Psoas muscle (tissue), 7 donors: ENCODE measurements at regions not wholly inside any gene's neighbourhood (a gene's known extent, or its start where the extent isn't known, plus 50 kb on each side); places are given as distances from the start of the nearest gene placed in this dataset.

Source experiments
- ATAC-seq, 4 donors: fragments of 200-7000 bp; cut with Tn5 transposase; one replicate each; pipeline ENCODE4 v1.9.1; 2020; ENCODE audit warnings: moderate library complexity in 3 of 4, mild to moderate bottlenecking in 2 of 4
- DNase-seq, 2 donors: peaks; one replicate each; pipeline ENCODE4 v3.0.0-alpha.2; 2020
- H3K27ac ChIP-seq: fragments of 200-600 bp; one replicate; pipeline ENCODE4 v1.8.0; 2022
- H3K27me3 ChIP-seq, 3 donors: fragments of 200-600 bp in 1 of 3; one replicate each; pipeline versions ENCODE4 v1.6.1 to v1.8.0; 2013 to 2022; ENCODE audit warnings: low read length in 2 of 3, mild to moderate bottlenecking in 2 of 3, moderate library complexity in 1 of 3; ENCODE audit not compliant: insufficient read depth in 3 of 3
- H3K36me3 ChIP-seq, 2 donors: fragments of 200-600 bp in 1 of 2; one replicate each; pipeline versions ENCODE4 v1.6.1 to v1.8.0; 2013 to 2022; ENCODE audit warnings: low read depth in 1 of 2, mild to moderate bottlenecking in 1 of 2, moderate library complexity in 1 of 2; ENCODE audit not compliant: insufficient read depth in 1 of 2
- H3K4me1 ChIP-seq: fragments of 200-600 bp; one replicate; pipeline ENCODE4 v1.8.0; 2022
- H3K4me3 ChIP-seq: fragments of 200-600 bp; one replicate; pipeline ENCODE4 v1.8.0; 2022; ENCODE audit warnings: mild to moderate bottlenecking
- H3K9me3 ChIP-seq: fragments of 200-600 bp; one replicate; pipeline ENCODE4 v1.8.0; 2022
- WGBS, 3 donors: extraction: QIAGEN DNeasy Blood & Tissue Kit; methylation state at CpG; one replicate each; pipeline versions ENCODE4 v1.1.6 to v1.1.7; 2013; 5-methylcytosine and 5-hydroxymethylcytosine counted together
- intact Hi-C, 2 donors: fragments of 100-400 bp; cut with DNase I; formaldehyde crosslinking; loops; one replicate each; pipeline versions ENCODE4 v1.11.0 to v1.14.2; 2022
- TF ChIP-seq, protein P1 (sequence below): fragments of 200-600 bp; IDR thresholded peaks from one replicate; pipeline ENCODE4 v1.8.0; 2022; ENCODE audit warnings: antibody characterized with exemption
- donor health status: healthy with polysubstance abuse.
- donor health status: DM: no; HTN: no; CAD: no; lungs with moderate emphysema.
- donor health status: Bipolar disorder and iron deficiency.
- donor health status: healthy.
- donor health status: DM: yes; HTN: yes; CAD: no.
- donor health status: DM: no; HTN: no; CAD: no.
- donor health status: DM: yes; HTN: yes; CAD: no.

- intact Hi-C loops: no loop called here
- Histone ChIP-seq H3K4me1 (no peaks in the 10 kb centered on the region), H3K27ac (no peak overlapping the region), H3K36me3 (no peaks in the 10 kb centered on the region), H3K9me3 (peaks cover 12% of the 10 kb centered on the region), H3K4me3 (no peak overlapping the region), H3K27me3 (no peaks in the 10 kb centered on the region)
- 46 to 71% (median 67%) methylated on average over 1 of the region's 1 CpG for WGBS, 3 donors
- TF ChIP-seq, protein P1, sequence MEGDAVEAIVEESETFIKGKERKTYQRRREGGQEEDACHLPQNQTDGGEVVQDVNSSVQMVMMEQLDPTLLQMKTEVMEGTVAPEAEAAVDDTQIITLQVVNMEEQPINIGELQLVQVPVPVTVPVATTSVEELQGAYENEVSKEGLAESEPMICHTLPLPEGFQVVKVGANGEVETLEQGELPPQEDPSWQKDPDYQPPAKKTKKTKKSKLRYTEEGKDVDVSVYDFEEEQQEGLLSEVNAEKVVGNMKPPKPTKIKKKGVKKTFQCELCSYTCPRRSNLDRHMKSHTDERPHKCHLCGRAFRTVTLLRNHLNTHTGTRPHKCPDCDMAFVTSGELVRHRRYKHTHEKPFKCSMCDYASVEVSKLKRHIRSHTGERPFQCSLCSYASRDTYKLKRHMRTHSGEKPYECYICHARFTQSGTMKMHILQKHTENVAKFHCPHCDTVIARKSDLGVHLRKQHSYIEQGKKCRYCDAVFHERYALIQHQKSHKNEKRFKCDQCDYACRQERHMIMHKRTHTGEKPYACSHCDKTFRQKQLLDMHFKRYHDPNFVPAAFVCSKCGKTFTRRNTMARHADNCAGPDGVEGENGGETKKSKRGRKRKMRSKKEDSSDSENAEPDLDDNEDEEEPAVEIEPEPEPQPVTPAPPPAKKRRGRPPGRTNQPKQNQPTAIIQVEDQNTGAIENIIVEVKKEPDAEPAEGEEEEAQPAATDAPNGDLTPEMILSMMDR: no peak
- DNase-seq: no peak
- no peak for ATAC-seq
These were observed 77.4 kb upstream of the IGFBP3 start for GRCh38 chr7:45998506-45998905.

- Histone ChIP-seq H3K36me3 (no peaks in the 10 kb centered on the region), H3K27me3 (no peaks in the 10 kb centered on the region), H3K9me3 (peaks cover 12% of the 10 kb centered on the region), H3K27ac (no peak overlapping the region), H3K4me1 (no peaks in the 10 kb centered on the region), H3K4me3 (no peak overlapping the region)
- ATAC-seq: no peak
- DNase-seq: no peak
- intact Hi-C loops: no loop called here
- TF ChIP-seq, protein P1: no peak
These were observed 72.5 kb upstream of the IGFBP3 start for GRCh38 chr7:45993621-45994020.

DNA sequence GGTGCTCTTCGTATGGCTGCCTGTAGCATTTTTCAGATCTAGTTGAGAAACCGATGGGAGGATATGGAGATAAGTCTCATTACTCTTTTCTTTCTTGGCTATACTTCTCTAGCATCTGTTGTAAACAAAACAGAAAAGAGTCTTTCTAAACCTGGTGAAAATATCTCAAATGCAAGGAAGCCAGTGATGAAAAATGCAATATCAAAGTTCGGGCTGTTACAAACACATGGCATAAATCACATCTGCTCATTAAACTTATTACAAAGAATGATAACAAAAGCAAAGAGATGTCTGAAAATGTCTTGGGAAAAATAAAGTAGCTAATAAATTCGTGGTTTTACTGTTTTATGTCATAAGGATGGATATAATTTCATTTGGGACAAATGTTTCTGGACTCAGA lies 71.8 kb upstream of the IGFBP3 start:
- Histone ChIP-seq H3K4me3 (no peak overlapping the region), H3K27me3 (no peaks in the 10 kb centered on the region), H3K36me3 (no peaks in the 10 kb centered on the region), H3K4me1 (no peaks in the 10 kb centered on the region), H3K27ac (no peak overlapping the region), H3K9me3 (peaks cover 11% of the 10 kb centered on the region)
- WGBS, 3 donors: 58 to 64% (median 59%) methylated on average over 4 of the region's 4 CpGs
- DNase-seq: no peak
- TF ChIP-seq, protein P1: no peak
- intact Hi-C loops: no loop called here
- ATAC-seq: no peak

- Histone ChIP-seq H3K9me3 (no peaks in the 10 kb centered on the region), H3K4me3 (no peak overlapping the region), H3K27me3 (no peaks in the 10 kb centered on the region), H3K27ac (no peak overlapping the region), H3K36me3 (no peaks in the 10 kb centered on the region), H3K4me1 (no peaks in the 10 kb centered on the region)
- no peak for ATAC-seq
- no peak for DNase-seq
- intact Hi-C loops: no loop called here
- 69 to 88% (median 76%) methylated on average over 3 of the region's 3 CpGs for WGBS, 3 donors
- TF ChIP-seq, protein P1: no peak
These were observed 69.2 kb upstream of the IGFBP3 start for GRCh38 chr7:45990276-45990675.

DNA sequence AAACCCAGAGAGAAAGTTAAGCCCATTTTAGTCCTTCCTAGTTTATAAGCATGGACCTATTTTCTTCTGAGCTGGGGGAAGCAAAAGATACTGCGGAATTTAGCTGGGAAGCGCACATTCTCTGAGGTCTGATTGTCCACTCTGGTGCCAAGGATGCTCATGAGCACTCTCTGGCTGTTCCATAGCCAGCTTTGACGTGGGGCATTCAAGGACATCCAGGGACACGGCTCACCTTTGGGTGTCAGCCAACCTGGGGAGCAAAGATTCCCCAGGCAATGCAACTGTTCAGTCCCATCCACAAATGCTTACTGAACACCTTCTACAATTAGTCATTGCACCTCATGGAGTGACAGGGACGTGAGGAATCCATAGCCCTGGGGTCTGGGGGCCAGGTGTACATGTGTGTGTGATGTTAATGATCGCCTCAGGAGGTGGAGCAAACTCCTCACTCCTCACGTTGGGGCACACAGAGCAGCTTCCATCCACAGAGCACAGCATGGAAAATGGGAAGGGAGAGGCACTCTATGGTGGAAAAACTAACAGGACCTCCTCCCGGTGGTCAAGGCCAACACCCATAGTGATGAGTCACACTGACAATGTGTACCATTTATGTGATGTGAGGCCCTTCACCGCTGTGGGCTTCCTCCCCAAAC lies 67.5 kb upstream of the IGFBP3 start:
- no peak overlapping the region for H3K4me3 ChIP-seq
- 76 to 80% (median 76%) methylated on average over 9 of the region's 9 CpGs for WGBS, 3 donors
- H3K36me3 ChIP-seq: no peaks in the 10 kb centered on the region
- TF ChIP-seq, protein P1: no peak
- H3K27me3 ChIP-seq: no peaks in the 10 kb centered on the region
- no peaks in the 10 kb centered on the region for H3K4me1 ChIP-seq
- H3K9me3 ChIP-seq: no peaks in the 10 kb centered on the region
- ATAC-seq: no peak
- no peak overlapping the region for H3K27ac ChIP-seq
- no peak for DNase-seq
- intact Hi-C loops: no loop called here
